T-helper 2 cell treated with Interferon-gamma antibody and Interleukin-4, amounts not matched to agents 5 μg/mL and 100 μg/mL, for 36 hours (primary cell): ENCODE measurements at regions not wholly inside any gene's neighbourhood (a gene's known extent, or its start where the extent isn't known, plus 50 kb on each side); places are given as distances from the start of the nearest gene placed in this dataset.
"Not testable (repeated sequence)": the region's sequence is repeated elsewhere in the genome, so short reads cannot be mapped to it uniquely, and the experiment has no call there.

Experiments
- DNase-seq: peaks from one replicate; pipeline ENCODE4 v3.0.0; 2021; ENCODE audit warnings: low spot score
- H3K27ac Mint-ChIP-seq: one replicate; pipeline ENCODE4 v1.8.0; 2021; ENCODE audit warnings: mild to moderate bottlenecking, mixed read lengths
- H3K27me3 Mint-ChIP-seq: one replicate; pipeline ENCODE4 v1.8.0; 2021; ENCODE audit warnings: low read depth, mixed read lengths
- H3K36me3 Mint-ChIP-seq: one replicate; pipeline ENCODE4 v1.8.0; 2021; ENCODE audit warnings: low read depth, mixed read lengths
- H3K4me1 Mint-ChIP-seq: one replicate; pipeline ENCODE4 v1.8.0; 2021; ENCODE audit warnings: low read depth, mixed read lengths
- H3K4me3 Mint-ChIP-seq: one replicate; pipeline ENCODE4 v1.8.0; 2022; ENCODE audit warnings: mild to moderate bottlenecking, moderate library complexity, mixed read lengths
- H3K9me3 Mint-ChIP-seq: one replicate; pipeline ENCODE4 v1.8.0; 2021; ENCODE audit warnings: mixed read lengths

- no peaks in the 10 kb centered on the region for H3K36me3 Mint-ChIP-seq
- DNase-seq = no peak
- no peaks in the 10 kb centered on the region for H3K4me1 Mint-ChIP-seq
- no peak overlapping the region for H3K27ac Mint-ChIP-seq
- no peak overlapping the region for H3K4me3 Mint-ChIP-seq
- peaks cover 2% of the 10 kb centered on the region for H3K9me3 Mint-ChIP-seq
- H3K27me3 Mint-ChIP-seq = no peaks in the 10 kb centered on the region
Measured at GRCh38 chr3:164352991-164353390, 725.3 kb downstream of the SI start.

DNA sequence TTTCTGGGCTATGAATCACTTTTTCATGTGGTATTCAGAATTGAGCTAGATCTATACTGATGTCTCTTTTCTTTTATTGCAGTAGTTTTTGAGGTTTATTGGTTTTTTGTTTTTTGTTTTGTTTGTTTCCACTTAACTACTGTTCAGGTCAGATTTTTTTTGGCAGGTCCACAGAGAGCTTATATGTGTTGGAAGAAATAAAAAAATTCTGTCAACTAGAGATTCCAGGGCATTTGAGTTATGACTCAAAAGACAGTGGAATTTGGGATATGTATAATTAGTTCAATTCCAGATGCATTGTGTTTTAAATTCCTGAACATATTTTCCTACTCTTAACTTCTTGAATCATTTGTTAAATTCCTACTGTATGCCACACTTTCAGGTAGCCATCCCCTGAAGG, 727.2 kb downstream of the SI start:
- H3K4me3 Mint-ChIP-seq = no peak overlapping the region
- H3K27me3 Mint-ChIP-seq = no peaks in the 10 kb centered on the region
- no peak overlapping the region for H3K27ac Mint-ChIP-seq
- peaks cover 7% of the 10 kb centered on the region for H3K9me3 Mint-ChIP-seq
- no peak for DNase-seq
- no peaks in the 10 kb centered on the region for H3K36me3 Mint-ChIP-seq
- no peaks in the 10 kb centered on the region for H3K4me1 Mint-ChIP-seq

- not testable (repeated sequence) for DNase-seq, H3K4me3 Mint-ChIP-seq, H3K36me3 Mint-ChIP-seq, H3K27me3 Mint-ChIP-seq, H3K4me1 Mint-ChIP-seq, H3K27ac Mint-ChIP-seq
- H3K9me3 Mint-ChIP-seq = peaks cover 20% of the 10 kb centered on the region
Measured at GRCh38 chr3:164342206-164342605, 736.1 kb downstream of the SI start.

DNA sequence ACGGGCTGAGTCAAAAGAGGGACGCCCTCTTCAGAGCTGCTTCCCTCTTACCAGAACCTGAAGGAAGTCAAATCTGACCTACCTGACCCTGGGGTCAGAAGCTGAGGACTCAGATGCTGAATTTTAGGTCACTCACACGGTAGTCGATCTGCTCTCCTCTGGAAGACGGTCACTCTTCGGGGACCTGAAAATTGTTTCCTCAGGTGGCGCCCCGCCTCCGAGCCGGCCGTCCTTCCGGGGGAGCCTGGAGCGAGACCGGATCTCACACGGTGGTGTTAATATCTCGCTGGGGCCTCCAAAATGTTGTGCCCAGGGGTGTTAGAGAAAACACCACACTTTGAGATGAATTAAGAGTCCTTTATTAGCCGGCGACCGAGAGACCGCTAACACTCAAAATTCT, 737.2 kb downstream of the SI start:
- Mint-ChIP-seq H3K4me1 (no peaks in the 10 kb centered on the region), H3K36me3 (no peaks in the 10 kb centered on the region), H3K27ac (no peak overlapping the region)

DNA sequence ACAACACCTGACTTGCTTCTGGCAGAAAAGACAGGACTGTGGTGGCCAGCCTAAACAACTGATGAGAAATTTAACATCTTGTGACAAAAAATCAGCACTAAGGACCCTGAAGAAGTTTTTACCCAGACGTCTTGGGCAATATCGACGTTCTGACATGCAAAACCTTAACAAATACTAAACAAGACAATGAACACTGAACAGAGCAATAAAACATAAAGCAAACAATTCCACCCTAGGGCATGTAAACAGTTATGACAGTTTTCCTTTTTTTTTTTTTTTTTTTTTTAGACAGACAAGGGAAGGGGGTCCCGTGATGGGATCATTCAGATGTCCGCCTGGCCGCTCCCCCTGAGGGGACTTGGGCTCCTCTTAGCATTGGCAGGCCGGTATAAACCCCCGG, 738.0 kb downstream of the SI start:
- H3K9me3 Mint-ChIP-seq = peaks cover 23% of the 10 kb centered on the region
- no peak overlapping the region for H3K27ac Mint-ChIP-seq
- H3K36me3 Mint-ChIP-seq = no peaks in the 10 kb centered on the region
- H3K27me3 Mint-ChIP-seq = no peaks in the 10 kb centered on the region
- no peak for DNase-seq
- no peak overlapping the region for H3K4me3 Mint-ChIP-seq
- no peaks in the 10 kb centered on the region for H3K4me1 Mint-ChIP-seq

More for the DNA sequence above, 737.2 kb downstream of the SI start:
- DNase-seq = no peak
- Mint-ChIP-seq H3K4me3 (no peak overlapping the region), H3K27me3 (no peaks in the 10 kb centered on the region), H3K9me3 (peaks cover 20% of the 10 kb centered on the region)

GRCh38 chr3:164332831-164333802, 745.2 kb downstream of the SI start:
- no peak for DNase-seq
- peaks cover 16% of the 10 kb centered on the region for H3K9me3 Mint-ChIP-seq
- no peak overlapping the region for H3K27ac Mint-ChIP-seq
- H3K27me3 Mint-ChIP-seq = no peaks in the 10 kb centered on the region
- H3K4me3 Mint-ChIP-seq = no peak overlapping the region
- no peaks in the 10 kb centered on the region for H3K4me1 Mint-ChIP-seq
- no peaks in the 10 kb centered on the region for H3K36me3 Mint-ChIP-seq

GRCh38 chr3:164326714-164327113, 751.6 kb downstream of the SI start:
- H3K4me1 Mint-ChIP-seq = no peaks in the 10 kb centered on the region
- H3K4me3 Mint-ChIP-seq = no peak overlapping the region
- no peak overlapping the region for H3K27ac Mint-ChIP-seq
- H3K9me3 Mint-ChIP-seq = peaks cover 3% of the 10 kb centered on the region
- no peaks in the 10 kb centered on the region for H3K27me3 Mint-ChIP-seq
- no peak for DNase-seq
- H3K36me3 Mint-ChIP-seq = no peaks in the 10 kb centered on the region

GRCh38 chr3:164320962-164321361, 757.3 kb downstream of the SI start:
- Mint-ChIP-seq H3K4me3 (no peak overlapping the region), H3K36me3 (no peaks in the 10 kb centered on the region), H3K9me3 (no peaks in the 10 kb centered on the region), H3K27ac (no peak overlapping the region), H3K4me1 (no peaks in the 10 kb centered on the region), H3K27me3 (no peaks in the 10 kb centered on the region)
- no peak for DNase-seq

DNA sequence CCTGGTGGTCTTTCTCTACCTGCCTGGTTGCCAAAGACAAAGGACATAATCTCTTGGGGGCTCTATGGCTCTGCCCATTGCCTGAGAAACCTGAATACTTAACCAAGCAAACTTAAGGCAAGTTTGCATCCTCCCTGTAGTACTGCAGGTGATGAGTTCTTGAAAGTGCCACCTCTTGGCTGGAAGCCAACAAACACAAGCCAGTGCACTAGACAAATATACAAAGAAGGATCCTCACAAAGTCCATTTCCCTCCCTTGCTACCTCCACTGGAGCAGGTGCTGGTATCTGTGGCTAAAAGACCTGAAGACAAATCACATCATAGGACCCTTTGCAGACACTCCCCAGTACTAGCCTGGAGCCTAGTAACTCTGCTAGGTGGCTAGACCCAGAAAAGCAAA, 772.3 kb downstream of the SI start:
- H3K4me1 Mint-ChIP-seq = no peaks in the 10 kb centered on the region
- no peak overlapping the region for H3K4me3 Mint-ChIP-seq
- H3K27me3 Mint-ChIP-seq = no peaks in the 10 kb centered on the region
- no peak for DNase-seq
- no peak overlapping the region for H3K27ac Mint-ChIP-seq
- H3K9me3 Mint-ChIP-seq = peaks cover 16% of the 10 kb centered on the region
- no peaks in the 10 kb centered on the region for H3K36me3 Mint-ChIP-seq

DNA sequence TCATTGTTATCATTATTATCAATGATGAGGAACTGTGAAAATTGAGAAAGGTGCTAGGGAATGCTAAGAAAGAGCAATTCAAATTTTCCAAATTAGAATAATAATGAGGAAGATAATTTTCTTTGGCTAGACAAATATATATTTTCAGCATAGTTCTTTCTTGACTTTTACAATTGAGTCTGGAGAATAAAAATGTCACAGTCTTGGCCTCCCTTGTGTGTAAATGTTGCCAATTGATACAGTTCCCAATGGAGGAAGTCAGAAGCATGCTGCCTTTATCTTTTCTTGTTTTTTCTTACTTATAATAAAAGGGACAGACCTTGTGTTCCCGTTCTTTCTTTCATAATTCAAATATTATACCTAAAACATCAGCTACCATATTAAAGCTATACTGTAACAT, 774.4 kb downstream of the SI start:
- no peaks in the 10 kb centered on the region for H3K36me3 Mint-ChIP-seq
- no peaks in the 10 kb centered on the region for H3K27me3 Mint-ChIP-seq
- H3K27ac Mint-ChIP-seq = no peak overlapping the region
- H3K9me3 Mint-ChIP-seq = peaks cover 16% of the 10 kb centered on the region
- no peaks in the 10 kb centered on the region for H3K4me1 Mint-ChIP-seq
- DNase-seq = no peak
- no peak overlapping the region for H3K4me3 Mint-ChIP-seq

GRCh38 chr3:164302622-164303021, 775.7 kb downstream of the SI start:
- no peaks in the 10 kb centered on the region for H3K27me3 Mint-ChIP-seq
- H3K4me1 Mint-ChIP-seq = no peaks in the 10 kb centered on the region
- no peak overlapping the region for H3K27ac Mint-ChIP-seq
- peaks cover 12% of the 10 kb centered on the region for H3K9me3 Mint-ChIP-seq
- no peaks in the 10 kb centered on the region for H3K36me3 Mint-ChIP-seq
- H3K4me3 Mint-ChIP-seq = no peak overlapping the region
- no peak for DNase-seq

DNA sequence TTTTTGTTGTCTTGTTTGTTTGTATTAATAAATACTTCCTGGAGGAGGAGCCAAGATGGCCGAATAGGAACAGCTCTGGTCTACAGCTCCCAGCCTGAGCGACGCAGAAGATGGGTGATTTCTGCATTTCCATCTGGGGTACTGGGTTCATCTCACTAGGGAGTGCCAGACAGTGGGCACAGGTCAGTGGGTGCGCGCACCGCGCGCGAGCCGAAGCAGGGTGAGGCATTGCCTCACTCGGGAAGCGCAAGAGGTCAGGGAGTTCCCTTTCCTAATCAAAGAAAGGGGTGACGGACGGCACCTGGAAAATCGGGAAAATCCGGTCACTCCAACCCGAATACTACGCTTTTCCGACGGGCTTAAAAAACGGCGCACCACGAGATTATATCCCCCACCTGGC, 786.8 kb downstream of the SI start:
- not testable (repeated sequence) for H3K27ac Mint-ChIP-seq, DNase-seq, H3K4me1 Mint-ChIP-seq, H3K9me3 Mint-ChIP-seq, H3K36me3 Mint-ChIP-seq, H3K4me3 Mint-ChIP-seq, H3K27me3 Mint-ChIP-seq

DNA sequence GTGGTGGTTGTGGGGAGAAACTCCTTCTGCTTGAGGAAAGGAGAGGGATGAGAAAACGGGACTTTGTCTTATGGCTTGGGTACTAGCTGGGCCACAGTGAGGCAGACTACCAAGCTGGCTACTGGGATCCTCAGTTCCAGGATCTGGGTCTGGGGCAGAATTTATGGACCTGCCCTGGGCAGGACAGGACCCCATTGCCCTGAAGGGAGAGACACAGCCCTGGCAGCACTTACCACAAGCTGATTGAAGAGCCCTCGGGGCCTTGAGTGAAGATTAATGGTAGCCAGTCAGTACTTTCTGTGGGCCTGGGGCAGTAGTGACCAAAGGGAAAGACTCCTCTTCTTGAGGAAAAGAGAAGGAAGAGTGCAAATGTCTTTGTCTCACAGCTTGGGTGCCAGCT, 799.7 kb downstream of the SI start:
- Mint-ChIP-seq H3K27ac (no peak overlapping the region), H3K4me1 (no peaks in the 10 kb centered on the region), H3K36me3 (no peaks in the 10 kb centered on the region), H3K27me3 (no peaks in the 10 kb centered on the region), H3K4me3 (no peak overlapping the region), H3K9me3 (peaks cover 38% of the 10 kb centered on the region)
- DNase-seq = no peak

- Mint-ChIP-seq H3K27ac (no peak overlapping the region), H3K9me3 (peaks cover 6% of the 10 kb centered on the region), H3K4me1 (no peaks in the 10 kb centered on the region), H3K36me3 (no peaks in the 10 kb centered on the region), H3K27me3 (no peaks in the 10 kb centered on the region), H3K4me3 (no peak overlapping the region)
- DNase-seq = no peak
Measured at GRCh38 chr3:164267053-164267452, 811.2 kb downstream of the SI start.

DNA sequence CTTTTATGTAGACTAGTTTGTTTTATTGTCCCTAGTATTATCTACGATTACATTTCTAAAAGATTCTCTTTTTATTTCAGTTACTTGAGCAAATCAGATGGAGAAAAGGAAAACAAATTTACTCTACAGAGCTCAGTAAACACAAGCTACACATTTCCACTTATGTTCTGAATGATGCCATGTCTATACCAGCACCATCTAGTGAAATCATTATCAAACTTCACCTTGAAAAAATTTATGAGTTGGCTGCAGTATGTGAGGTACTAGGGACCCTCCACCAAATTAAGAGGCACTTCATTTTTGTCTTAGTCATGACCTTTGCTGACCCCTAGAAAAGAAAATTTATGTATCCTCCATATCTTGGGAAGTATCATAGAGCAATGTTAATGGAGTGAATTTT, 827.4 kb downstream of the SI start:
- Mint-ChIP-seq H3K4me1 (no peaks in the 10 kb centered on the region), H3K9me3 (peaks cover 7% of the 10 kb centered on the region), H3K4me3 (no peak overlapping the region), H3K27ac (no peak overlapping the region), H3K27me3 (no peaks in the 10 kb centered on the region), H3K36me3 (no peaks in the 10 kb centered on the region)
- no peak for DNase-seq
